SK-N-SH (cell line): ENCODE measurements at regions not wholly inside any gene's neighbourhood (a gene's known extent, or its start where the extent isn't known, plus 50 kb on each side); places are given as distances from the start of the nearest gene placed in this dataset.

ENCODE experiments used
- CTCF ChIP-seq: fragments of 200-600 bp; sonication (generic); IDR thresholded peaks from 2 replicates; pipeline ENCODE4 v1.6.1; 2017; ENCODE audit warnings: antibody characterized with exemption, mild to moderate bottlenecking, moderate library complexity
- EZH2phosphoT487 ChIP-seq: fragments of 200-600 bp; sonication (generic); IDR thresholded peaks from 2 replicates; pipeline ENCODE4 v1.6.1; 2017; ENCODE audit warnings: low read depth, mixed run types, mild to moderate bottlenecking, antibody characterized with exemption, moderate library complexity, borderline replicate concordance
- TF ChIP-seq, protein P1 (sequence below): fragments of 150-350 bp; IDR thresholded peaks from 2 replicates; pipeline ENCODE4 v1.6.1; 2016; ENCODE audit warnings: mild to moderate bottlenecking, low read depth, low read length

- TF ChIP-seq CTCF = no peak
- TF ChIP-seq EZH2phosphoT487 = no peak
- TF ChIP-seq, protein P1, sequence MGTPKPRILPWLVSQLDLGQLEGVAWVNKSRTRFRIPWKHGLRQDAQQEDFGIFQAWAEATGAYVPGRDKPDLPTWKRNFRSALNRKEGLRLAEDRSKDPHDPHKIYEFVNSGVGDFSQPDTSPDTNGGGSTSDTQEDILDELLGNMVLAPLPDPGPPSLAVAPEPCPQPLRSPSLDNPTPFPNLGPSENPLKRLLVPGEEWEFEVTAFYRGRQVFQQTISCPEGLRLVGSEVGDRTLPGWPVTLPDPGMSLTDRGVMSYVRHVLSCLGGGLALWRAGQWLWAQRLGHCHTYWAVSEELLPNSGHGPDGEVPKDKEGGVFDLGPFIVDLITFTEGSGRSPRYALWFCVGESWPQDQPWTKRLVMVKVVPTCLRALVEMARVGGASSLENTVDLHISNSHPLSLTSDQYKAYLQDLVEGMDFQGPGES = no peak
These were observed 943.6 kb downstream of the KCNT2 start for GRCh38 chr1:195664628-195665027.
